CD4-positive, alpha-beta T cell treated with Interferon alpha-2 for 1 hour (primary cell): ENCODE measurements at regions not wholly inside any gene's neighbourhood (a gene's known extent, or its start where the extent isn't known, plus 50 kb on each side); places are given as distances from the start of the nearest gene placed in this dataset.
"Not testable (repeated sequence)": the region's sequence is repeated elsewhere in the genome, so short reads cannot be mapped to it uniquely, and the experiment has no call there.

Experiments
- DNase-seq, 2 donors: peaks; one replicate each; pipeline ENCODE4 v3.0.0-alpha.2; 2020 to 2022

- DNase-seq = no peak
Measured at GRCh38 chr2:13462464-13462863, 745.7 kb downstream of the TRIB2 start.

- no peak for DNase-seq
Measured at GRCh38 chr2:13466076-13466475, 749.3 kb downstream of the TRIB2 start.

- no peak for DNase-seq
Measured at GRCh38 chr2:13474538-13474937, 757.8 kb downstream of the TRIB2 start.

GRCh38 chr2:13480057-13480456 is 763.3 kb downstream of the TRIB2 start:
- no peak for DNase-seq

GRCh38 chr2:13481201-13481600 is 764.5 kb downstream of the TRIB2 start:
- DNase-seq = no peak

- no peak for DNase-seq
Measured at GRCh38 chr2:13485256-13485655, 768.5 kb downstream of the TRIB2 start.

GRCh38 chr2:13488965-13489364 is 772.2 kb downstream of the TRIB2 start:
- no peak for DNase-seq

GRCh38 chr2:13492262-13492661 is 775.5 kb downstream of the TRIB2 start:
- no peak for DNase-seq

- DNase-seq = no peak
Measured at GRCh38 chr2:13495051-13495450, 778.3 kb downstream of the TRIB2 start.

GRCh38 chr2:13504808-13505207 is 788.1 kb downstream of the TRIB2 start:
- DNase-seq = no peak

- DNase-seq = no peak
Measured at GRCh38 chr2:13508671-13509070, 791.9 kb downstream of the TRIB2 start.

GRCh38 chr2:13515254-13515653 is 798.5 kb downstream of the TRIB2 start:
- DNase-seq = no peak

GRCh38 chr2:13522096-13522495 is 805.4 kb downstream of the TRIB2 start:
- DNase-seq = no peak

GRCh38 chr2:13522917-13523821 is 806.4 kb downstream of the TRIB2 start:
- no peak for DNase-seq

GRCh38 chr2:13524492-13524891 is 807.8 kb downstream of the TRIB2 start:
- DNase-seq = no peak

- not testable (repeated sequence) for DNase-seq
Measured at GRCh38 chr2:13531735-13532410, 815.1 kb downstream of the TRIB2 start.

GRCh38 chr2:13532781-13533523 is 816.2 kb downstream of the TRIB2 start:
- not testable (repeated sequence) for DNase-seq

- DNase-seq = no peak
Measured at GRCh38 chr2:13533524-13533922, 816.8 kb downstream of the TRIB2 start.

GRCh38 chr2:13536941-13537340 is 820.2 kb downstream of the TRIB2 start:
- no peak for DNase-seq

GRCh38 chr2:13537771-13538349 is 821.1 kb downstream of the TRIB2 start:
- no peak for DNase-seq

- no peak for DNase-seq
Measured at GRCh38 chr2:13539296-13539695, 822.6 kb downstream of the TRIB2 start.

- no peak for DNase-seq
Measured at GRCh38 chr2:13542061-13542460, 825.3 kb downstream of the TRIB2 start.

GRCh38 chr2:13542642-13543041 is 825.9 kb downstream of the TRIB2 start:
- no peak for DNase-seq
